ENCODE measurements at regions not wholly inside any gene's neighbourhood (a gene's known extent, or its start where the extent isn't known, plus 50 kb on each side); places are given as distances from the start of the nearest gene placed in this dataset.

DNA sequence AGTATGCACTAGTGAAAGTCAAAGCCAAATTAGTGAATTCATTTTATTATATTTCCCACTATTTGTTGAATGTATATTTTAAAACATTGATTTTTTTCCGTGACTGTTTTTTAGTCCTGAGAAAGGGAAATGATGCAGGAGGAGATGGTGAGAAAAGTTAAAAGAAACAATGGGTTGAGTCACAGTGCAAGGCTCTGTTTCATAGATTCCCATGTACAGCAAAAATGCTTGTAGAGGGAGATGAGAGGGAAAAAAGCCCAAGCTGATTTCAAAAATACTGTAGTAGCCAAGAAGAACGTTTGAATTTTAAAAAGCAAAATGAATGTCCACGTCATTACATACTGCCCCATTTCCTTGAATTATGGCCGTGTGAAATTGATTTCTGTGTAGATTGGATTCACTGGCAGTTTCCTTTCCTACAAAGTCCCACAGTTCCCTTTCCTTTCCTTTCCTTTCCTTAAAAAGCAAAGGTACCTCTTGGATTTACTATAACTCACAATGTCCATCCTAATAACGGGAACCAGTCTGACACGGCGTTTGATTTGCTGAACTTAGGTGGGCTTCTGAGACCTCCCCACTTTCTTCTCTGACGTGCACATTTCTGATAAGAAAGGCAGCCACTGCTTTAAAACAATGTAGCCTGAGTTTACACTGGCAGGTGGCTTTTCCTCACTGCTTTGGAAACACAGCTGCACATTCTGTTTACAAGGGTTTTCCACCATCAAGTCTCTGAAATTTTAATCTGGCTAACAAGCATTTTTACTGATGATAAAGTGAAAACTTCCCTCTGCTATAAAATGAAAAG lies 63.7 kb downstream of the SPCS3 start:
- TF ChIP-seq, protein P1, sequence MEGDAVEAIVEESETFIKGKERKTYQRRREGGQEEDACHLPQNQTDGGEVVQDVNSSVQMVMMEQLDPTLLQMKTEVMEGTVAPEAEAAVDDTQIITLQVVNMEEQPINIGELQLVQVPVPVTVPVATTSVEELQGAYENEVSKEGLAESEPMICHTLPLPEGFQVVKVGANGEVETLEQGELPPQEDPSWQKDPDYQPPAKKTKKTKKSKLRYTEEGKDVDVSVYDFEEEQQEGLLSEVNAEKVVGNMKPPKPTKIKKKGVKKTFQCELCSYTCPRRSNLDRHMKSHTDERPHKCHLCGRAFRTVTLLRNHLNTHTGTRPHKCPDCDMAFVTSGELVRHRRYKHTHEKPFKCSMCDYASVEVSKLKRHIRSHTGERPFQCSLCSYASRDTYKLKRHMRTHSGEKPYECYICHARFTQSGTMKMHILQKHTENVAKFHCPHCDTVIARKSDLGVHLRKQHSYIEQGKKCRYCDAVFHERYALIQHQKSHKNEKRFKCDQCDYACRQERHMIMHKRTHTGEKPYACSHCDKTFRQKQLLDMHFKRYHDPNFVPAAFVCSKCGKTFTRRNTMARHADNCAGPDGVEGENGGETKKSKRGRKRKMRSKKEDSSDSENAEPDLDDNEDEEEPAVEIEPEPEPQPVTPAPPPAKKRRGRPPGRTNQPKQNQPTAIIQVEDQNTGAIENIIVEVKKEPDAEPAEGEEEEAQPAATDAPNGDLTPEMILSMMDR (IDR thresholded peaks at IDR 0.05): no peak
- no peak for TF ChIP-seq POLR2A (IDR thresholded peaks at IDR 0.05)

All from thyroid gland (tissue), 4 donors.